ENCODE measurements at regions not wholly inside any gene's neighbourhood (a gene's known extent, or its start where the extent isn't known, plus 50 kb on each side); places are given as distances from the start of the nearest gene placed in this dataset.

GRCh38 chr15:100766243-100767000 is 113.2 kb upstream of the ALDH1A3 start:
- Histone ChIP-seq H3F3A (replicated peaks; ENCODE audit: low read depth) (no peaks in the 10 kb centered on the region), H4K20me1 (replicated peaks; ENCODE audit: insufficient read depth) (no peaks in the 10 kb centered on the region), H3K36me3 (ENCODE audit: insufficient read depth) (no peaks in the 10 kb centered on the region), H3K4me2 (no peak overlapping the region), H3K27ac (ENCODE audit: low read depth) (no peak overlapping the region), H3K27me3 (ENCODE audit: insufficient read depth) (no peaks in the 10 kb centered on the region), H3K4me1 (ENCODE audit: insufficient read depth) (no peaks in the 10 kb centered on the region), H3K4me3 (no peak overlapping the region), H2AFZ (no peak overlapping the region), H3K79me2 (replicated peaks; ENCODE audit: insufficient read depth) (no peaks in the 10 kb centered on the region), H3K9me2 (ENCODE audit: insufficient read depth) (no peaks in the 10 kb centered on the region)
- Mint-ChIP-seq H3K9me3 (no peaks in the 10 kb centered on the region; the same call in 2 of the 3 replicates), H3K4me3 (no peak overlapping the region), H3K4me1 (peaks cover 14% of the 10 kb centered on the region), H3K27ac (no peak overlapping the region), H3K27me3 (ENCODE audit: insufficient read depth, low read depth, poor library complexity) (peaks cover 4% of the 10 kb centered on the region), H3K36me3 (ENCODE audit: low read depth) (no peaks in the 10 kb centered on the region)
- TF ChIP-seq, protein P1, sequence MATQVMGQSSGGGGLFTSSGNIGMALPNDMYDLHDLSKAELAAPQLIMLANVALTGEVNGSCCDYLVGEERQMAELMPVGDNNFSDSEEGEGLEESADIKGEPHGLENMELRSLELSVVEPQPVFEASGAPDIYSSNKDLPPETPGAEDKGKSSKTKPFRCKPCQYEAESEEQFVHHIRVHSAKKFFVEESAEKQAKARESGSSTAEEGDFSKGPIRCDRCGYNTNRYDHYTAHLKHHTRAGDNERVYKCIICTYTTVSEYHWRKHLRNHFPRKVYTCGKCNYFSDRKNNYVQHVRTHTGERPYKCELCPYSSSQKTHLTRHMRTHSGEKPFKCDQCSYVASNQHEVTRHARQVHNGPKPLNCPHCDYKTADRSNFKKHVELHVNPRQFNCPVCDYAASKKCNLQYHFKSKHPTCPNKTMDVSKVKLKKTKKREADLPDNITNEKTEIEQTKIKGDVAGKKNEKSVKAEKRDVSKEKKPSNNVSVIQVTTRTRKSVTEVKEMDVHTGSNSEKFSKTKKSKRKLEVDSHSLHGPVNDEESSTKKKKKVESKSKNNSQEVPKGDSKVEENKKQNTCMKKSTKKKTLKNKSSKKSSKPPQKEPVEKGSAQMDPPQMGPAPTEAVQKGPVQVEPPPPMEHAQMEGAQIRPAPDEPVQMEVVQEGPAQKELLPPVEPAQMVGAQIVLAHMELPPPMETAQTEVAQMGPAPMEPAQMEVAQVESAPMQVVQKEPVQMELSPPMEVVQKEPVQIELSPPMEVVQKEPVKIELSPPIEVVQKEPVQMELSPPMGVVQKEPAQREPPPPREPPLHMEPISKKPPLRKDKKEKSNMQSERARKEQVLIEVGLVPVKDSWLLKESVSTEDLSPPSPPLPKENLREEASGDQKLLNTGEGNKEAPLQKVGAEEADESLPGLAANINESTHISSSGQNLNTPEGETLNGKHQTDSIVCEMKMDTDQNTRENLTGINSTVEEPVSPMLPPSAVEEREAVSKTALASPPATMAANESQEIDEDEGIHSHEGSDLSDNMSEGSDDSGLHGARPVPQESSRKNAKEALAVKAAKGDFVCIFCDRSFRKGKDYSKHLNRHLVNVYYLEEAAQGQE (IDR thresholded peaks at IDR 0.05; ENCODE audit: unreplicated experiment): no peak
- TF ChIP-seq EZH2phosphoT487 (IDR thresholded peaks at IDR 0.05; ENCODE audit: unreplicated experiment) (no peak), ZNF331 (CRISPR knock-in tag; IDR thresholded peaks at IDR 0.05; ENCODE audit: low read depth) (no peak), EZH2 (IDR thresholded peaks at IDR 0.05; ENCODE audit: low read depth, unreplicated experiment) (no peak), STAT1 (IDR thresholded peaks at IDR 0.05; ENCODE audit: unreplicated experiment) (no peak), CREB1 (CRISPR knock-in tag; IDR thresholded peaks at IDR 0.05; ENCODE audit: low read depth) (no peak), ZNF114 (CRISPR knock-in tag; IDR thresholded peaks at IDR 0.05) (no peak), POLR2AphosphoS5 (IDR thresholded peaks at IDR 0.05; ENCODE audit: low read depth) (no peak), JUNB (IDR thresholded peaks at IDR 0.05; ENCODE audit: unreplicated experiment) (no peak), NANOG (IDR thresholded peaks at IDR 0.05; ENCODE audit: borderline replicate concordance) (no peak), CTCF (conservative IDR thresholded peaks at IDR 0.05; ENCODE audit: low read depth in 2 of 2) (no peak), ETS1 (IDR thresholded peaks at IDR 0.05) (no peak)
- TF ChIP-seq, protein P2, sequence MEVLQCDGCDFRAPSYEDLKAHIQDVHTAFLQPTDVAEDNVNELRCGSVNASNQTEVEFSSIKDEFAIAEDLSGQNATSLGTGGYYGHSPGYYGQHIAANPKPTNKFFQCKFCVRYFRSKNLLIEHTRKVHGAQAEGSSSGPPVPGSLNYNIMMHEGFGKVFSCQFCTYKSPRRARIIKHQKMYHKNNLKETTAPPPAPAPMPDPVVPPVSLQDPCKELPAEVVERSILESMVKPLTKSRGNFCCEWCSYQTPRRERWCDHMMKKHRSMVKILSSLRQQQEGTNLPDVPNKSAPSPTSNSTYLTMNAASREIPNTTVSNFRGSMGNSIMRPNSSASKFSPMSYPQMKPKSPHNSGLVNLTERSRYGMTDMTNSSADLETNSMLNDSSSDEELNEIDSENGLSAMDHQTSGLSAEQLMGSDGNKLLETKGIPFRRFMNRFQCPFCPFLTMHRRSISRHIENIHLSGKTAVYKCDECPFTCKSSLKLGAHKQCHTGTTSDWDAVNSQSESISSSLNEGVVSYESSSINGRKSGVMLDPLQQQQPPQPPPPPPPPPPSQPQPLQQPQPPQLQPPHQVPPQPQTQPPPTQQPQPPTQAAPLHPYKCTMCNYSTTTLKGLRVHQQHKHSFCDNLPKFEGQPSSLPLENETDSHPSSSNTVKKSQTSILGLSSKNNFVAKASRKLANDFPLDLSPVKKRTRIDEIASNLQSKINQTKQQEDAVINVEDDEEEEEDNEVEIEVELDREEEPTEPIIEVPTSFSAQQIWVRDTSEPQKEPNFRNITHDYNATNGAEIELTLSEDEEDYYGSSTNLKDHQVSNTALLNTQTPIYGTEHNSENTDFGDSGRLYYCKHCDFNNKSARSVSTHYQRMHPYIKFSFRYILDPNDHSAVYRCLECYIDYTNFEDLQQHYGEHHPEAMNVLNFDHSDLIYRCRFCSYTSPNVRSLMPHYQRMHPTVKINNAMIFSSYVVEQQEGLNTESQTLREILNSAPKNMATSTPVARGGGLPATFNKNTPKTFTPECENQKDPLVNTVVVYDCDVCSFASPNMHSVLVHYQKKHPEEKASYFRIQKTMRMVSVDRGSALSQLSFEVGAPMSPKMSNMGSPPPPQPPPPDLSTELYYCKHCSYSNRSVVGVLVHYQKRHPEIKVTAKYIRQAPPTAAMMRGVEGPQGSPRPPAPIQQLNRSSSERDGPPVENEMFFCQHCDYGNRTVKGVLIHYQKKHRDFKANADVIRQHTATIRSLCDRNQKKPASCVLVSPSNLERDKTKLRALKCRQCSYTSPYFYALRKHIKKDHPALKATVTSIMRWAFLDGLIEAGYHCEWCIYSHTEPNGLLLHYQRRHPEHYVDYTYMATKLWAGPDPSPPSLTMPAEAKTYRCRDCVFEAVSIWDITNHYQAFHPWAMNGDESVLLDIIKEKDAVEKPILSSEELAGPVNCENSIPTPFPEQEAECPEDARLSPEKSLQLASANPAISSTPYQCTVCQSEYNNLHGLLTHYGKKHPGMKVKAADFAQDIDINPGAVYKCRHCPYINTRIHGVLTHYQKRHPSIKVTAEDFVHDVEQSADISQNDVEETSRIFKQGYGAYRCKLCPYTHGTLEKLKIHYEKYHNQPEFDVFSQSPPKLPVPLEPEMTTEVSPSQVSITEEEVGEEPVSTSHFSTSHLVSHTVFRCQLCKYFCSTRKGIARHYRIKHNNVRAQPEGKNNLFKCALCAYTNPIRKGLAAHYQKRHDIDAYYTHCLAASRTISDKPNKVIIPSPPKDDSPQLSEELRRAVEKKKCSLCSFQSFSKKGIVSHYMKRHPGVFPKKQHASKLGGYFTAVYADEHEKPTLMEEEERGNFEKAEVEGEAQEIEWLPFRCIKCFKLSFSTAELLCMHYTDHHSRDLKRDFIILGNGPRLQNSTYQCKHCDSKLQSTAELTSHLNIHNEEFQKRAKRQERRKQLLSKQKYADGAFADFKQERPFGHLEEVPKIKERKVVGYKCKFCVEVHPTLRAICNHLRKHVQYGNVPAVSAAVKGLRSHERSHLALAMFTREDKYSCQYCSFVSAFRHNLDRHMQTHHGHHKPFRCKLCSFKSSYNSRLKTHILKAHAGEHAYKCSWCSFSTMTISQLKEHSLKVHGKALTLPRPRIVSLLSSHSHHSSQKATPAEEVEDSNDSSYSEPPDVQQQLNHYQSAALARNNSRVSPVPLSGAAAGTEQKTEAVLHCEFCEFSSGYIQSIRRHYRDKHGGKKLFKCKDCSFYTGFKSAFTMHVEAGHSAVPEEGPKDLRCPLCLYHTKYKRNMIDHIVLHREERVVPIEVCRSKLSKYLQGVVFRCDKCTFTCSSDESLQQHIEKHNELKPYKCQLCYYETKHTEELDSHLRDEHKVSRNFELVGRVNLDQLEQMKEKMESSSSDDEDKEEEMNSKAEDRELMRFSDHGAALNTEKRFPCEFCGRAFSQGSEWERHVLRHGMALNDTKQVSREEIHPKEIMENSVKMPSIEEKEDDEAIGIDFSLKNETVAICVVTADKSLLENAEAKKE (CRISPR knock-in tag; IDR thresholded peaks at IDR 0.05): no peak
- DNase-seq (ENCODE audit: low spot score) (no peak), ATAC-seq (no peak)

Data from GM23338 (cell line).